ENCODE measurements at regions not wholly inside any gene's neighbourhood (a gene's known extent, or its start where the extent isn't known, plus 50 kb on each side); places are given as distances from the start of the nearest gene placed in this dataset.

- H3K9ac ChIP-seq (ENCODE audit: control insufficient read depth, extremely low read depth, insufficient read depth, low read length), result no peak overlapping the region
- H2AFZ ChIP-seq (ENCODE audit: control insufficient read depth, low read length), result no peak overlapping the region
- H3K9me1 ChIP-seq (ENCODE audit: control insufficient read depth, extremely low read depth, insufficient read depth, low read length), result no peaks in the 10 kb centered on the region
- no peaks in the 10 kb centered on the region for H3K4me1 ChIP-seq (ENCODE audit: control insufficient read depth, extremely low read depth, insufficient read depth, low read length)
- TF ChIP-seq EZH2 (IDR thresholded peaks at IDR 0.05; ENCODE audit: low read length) (no peak), CTCF (optimal IDR thresholded peaks at IDR 0.05 in 1 of 3, IDR thresholded peaks at IDR 0.05 in 1 of 3, conservative IDR thresholded peaks at IDR 0.05 in 1 of 3; ENCODE audit: extremely low read depth in 1 of 3, insufficient read depth in 2 of 3, low read length in 3 of 3) (no peak)
- H3K4me2 ChIP-seq (ENCODE audit: control insufficient read depth, extremely low read depth, insufficient read depth, low read depth, low read length), result no peak overlapping the region
- no peaks in the 10 kb centered on the region for H3K9me3 ChIP-seq (ENCODE audit: control insufficient read depth, low read depth, low read length)
- dilution Hi-C loops (cut with MboI; ENCODE audit: extremely low pct_ligation_motif_present, low sequenced_read_pairs), result no loop called here
- H4K20me1 ChIP-seq (ENCODE audit: control insufficient read depth, extremely low read depth, insufficient read depth, low read length), result no peaks in the 10 kb centered on the region
- H3K27me3 ChIP-seq (ENCODE audit: control insufficient read depth, extremely low read depth, insufficient read depth, low read length), result no peaks in the 10 kb centered on the region
- DNase-seq (ENCODE audit: low read depth, low spot score), result no peak
- no peak for FAIRE-seq
- no peaks in the 10 kb centered on the region for H3K36me3 ChIP-seq (ENCODE audit: control insufficient read depth in 2 of 2, extremely low read depth in 1 of 2, insufficient read depth in 2 of 2, low read length in 2 of 2)
- no peak overlapping the region for H3K27ac ChIP-seq (ENCODE audit: control insufficient read depth, insufficient read depth, low read length)
- H3K4me3 ChIP-seq (ENCODE audit: control insufficient read depth in 2 of 3, extremely low read depth in 1 of 3, insufficient read depth in 2 of 3, low read depth in 1 of 3, low read length in 3 of 3), result no peak overlapping the region
- H3K79me2 ChIP-seq (ENCODE audit: control insufficient read depth, insufficient read depth, low read length), result no peaks in the 10 kb centered on the region
These were observed 144.5 kb downstream of the GC start for GRCh38 chr4:71639380-71639779.

GRCh38 chr4:71635139-71635748, 148.6 kb downstream of the GC start:
- H3K27me3 ChIP-seq (ENCODE audit: control insufficient read depth, extremely low read depth, insufficient read depth, low read length), result no peaks in the 10 kb centered on the region
- no peak overlapping the region for H3K9ac ChIP-seq (ENCODE audit: control insufficient read depth, extremely low read depth, insufficient read depth, low read length)
- H3K4me1 ChIP-seq (ENCODE audit: control insufficient read depth, extremely low read depth, insufficient read depth, low read length), result no peaks in the 10 kb centered on the region
- H3K27ac ChIP-seq (ENCODE audit: control insufficient read depth, insufficient read depth, low read length), result no peak overlapping the region
- no peak overlapping the region for H2AFZ ChIP-seq (ENCODE audit: control insufficient read depth, low read length)
- dilution Hi-C loops (cut with MboI; ENCODE audit: extremely low pct_ligation_motif_present, low sequenced_read_pairs), result no loop called here
- DNase-seq (ENCODE audit: low read depth, low spot score), result no peak
- no peak overlapping the region for H3K4me3 ChIP-seq (ENCODE audit: control insufficient read depth in 2 of 3, extremely low read depth in 1 of 3, insufficient read depth in 2 of 3, low read depth in 1 of 3, low read length in 3 of 3)
- H3K4me2 ChIP-seq (ENCODE audit: control insufficient read depth, extremely low read depth, insufficient read depth, low read depth, low read length), result no peak overlapping the region
- FAIRE-seq, result no peak
- H4K20me1 ChIP-seq (ENCODE audit: control insufficient read depth, extremely low read depth, insufficient read depth, low read length), result no peaks in the 10 kb centered on the region
- H3K36me3 ChIP-seq (ENCODE audit: control insufficient read depth in 2 of 2, extremely low read depth in 1 of 2, insufficient read depth in 2 of 2, low read length in 2 of 2), result no peaks in the 10 kb centered on the region
- H3K9me3 ChIP-seq (ENCODE audit: control insufficient read depth, low read depth, low read length), result no peaks in the 10 kb centered on the region
- TF ChIP-seq EZH2 (IDR thresholded peaks at IDR 0.05; ENCODE audit: low read length) (no peak), CTCF (optimal IDR thresholded peaks at IDR 0.05 in 1 of 3, IDR thresholded peaks at IDR 0.05 in 1 of 3, conservative IDR thresholded peaks at IDR 0.05 in 1 of 3; ENCODE audit: extremely low read depth in 1 of 3, insufficient read depth in 2 of 3, low read length in 3 of 3) (no peak)
- no peaks in the 10 kb centered on the region for H3K9me1 ChIP-seq (ENCODE audit: control insufficient read depth, extremely low read depth, insufficient read depth, low read length)
- no peaks in the 10 kb centered on the region for H3K79me2 ChIP-seq (ENCODE audit: control insufficient read depth, insufficient read depth, low read length)

Data from keratinocyte (primary cell).